ENCODE measurements at regions not wholly inside any gene's neighbourhood (a gene's known extent, or its start where the extent isn't known, plus 50 kb on each side); places are given as distances from the start of the nearest gene placed in this dataset.

DNA sequence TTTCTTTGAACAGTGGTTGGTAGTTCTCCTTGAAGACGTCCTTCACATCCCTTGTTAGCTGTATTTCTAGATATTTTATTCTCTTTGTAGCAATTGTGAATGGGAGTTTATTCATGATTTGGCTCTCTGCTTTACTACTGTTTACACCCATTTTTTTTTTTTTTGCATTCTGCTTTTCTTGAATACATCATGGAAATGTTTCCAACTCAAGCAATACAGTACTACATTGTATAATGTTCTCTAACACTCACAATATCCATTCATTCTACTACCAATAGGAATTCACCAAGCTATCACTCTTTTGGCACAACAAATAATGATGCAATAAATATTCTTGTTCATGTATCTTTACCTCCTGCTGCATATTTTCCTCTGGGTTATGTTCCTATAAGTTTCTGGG, 801.7 kb downstream of the NTRK3 start:
- DNase-seq, result no peak

DNA sequence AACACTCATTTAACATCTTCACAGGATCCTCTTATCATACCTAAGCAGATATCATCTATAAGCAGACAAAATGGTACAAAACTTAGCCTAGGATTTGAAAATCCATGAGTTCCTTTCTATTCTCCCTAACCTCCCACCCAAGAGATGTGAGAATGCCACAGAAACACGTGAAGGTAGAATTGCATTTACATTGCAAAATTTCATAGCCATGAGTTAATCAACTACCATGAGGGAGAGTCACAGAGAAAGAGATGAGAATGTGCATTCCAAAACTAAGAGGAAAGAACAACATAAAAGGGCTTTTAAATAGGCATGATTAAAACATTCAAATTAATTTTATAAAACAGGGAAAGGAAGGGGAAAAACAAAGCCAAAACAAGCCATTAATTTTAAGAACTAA, 806.2 kb downstream of the NTRK3 start:
- no peak for DNase-seq

DNA sequence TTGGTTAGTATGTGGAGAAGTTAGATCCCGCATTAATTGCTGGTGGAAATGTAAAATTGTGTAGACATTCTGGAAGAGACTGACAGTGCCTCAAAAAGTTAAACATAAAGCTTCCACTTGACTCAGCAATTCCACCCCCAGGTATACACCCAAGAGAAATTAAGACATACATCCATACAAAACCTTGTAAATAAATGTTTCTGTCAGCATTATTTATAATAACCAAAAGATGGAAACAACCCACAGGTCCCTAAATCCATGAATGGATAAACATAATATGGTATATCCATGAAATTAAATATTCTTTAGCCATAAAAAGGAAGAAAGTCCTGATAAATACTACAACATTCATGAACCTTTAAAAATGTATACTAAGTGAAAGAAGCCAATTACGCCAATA, 817.4 kb downstream of the NTRK3 start:
- DNase-seq, result no peak

DNA sequence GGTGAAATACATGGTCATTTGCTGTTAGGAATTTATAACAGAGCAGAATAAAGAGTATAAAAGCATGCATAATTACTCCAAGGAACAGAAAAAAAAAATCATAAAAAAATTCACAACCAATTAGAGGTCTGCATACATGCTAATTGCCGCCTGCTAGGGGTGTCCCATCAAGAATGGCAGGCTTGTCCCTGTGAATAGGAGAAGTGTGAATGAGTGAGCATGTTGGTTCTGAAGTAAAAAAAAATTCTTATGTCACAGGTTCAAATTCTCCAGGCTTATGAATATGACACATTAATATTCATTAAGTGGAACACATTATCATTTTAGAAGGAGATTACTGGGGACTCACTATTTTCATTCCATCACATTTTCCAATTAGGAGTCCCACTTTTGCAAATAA, 822.7 kb downstream of the NTRK3 start:
- DNase-seq, result no peak

DNA sequence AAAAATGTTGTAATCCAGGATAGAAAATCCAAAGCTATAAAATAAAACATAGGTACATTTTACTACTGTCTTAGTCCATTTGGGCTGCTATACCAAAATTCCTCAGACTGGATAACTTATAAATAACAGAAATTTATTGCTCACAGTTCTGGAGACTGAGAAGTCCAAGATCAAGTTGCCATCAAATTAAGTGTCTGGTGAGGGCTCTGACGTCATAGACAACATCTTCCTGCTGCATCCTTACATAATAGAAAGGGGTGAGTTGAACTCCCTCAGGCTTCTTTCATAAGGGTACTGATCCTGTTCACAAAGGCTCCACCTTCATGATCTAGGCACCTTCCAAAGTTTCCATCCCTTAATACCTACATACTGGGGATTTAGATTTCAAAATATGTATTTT, 826.8 kb downstream of the NTRK3 start:
- no peak for DNase-seq

DNA sequence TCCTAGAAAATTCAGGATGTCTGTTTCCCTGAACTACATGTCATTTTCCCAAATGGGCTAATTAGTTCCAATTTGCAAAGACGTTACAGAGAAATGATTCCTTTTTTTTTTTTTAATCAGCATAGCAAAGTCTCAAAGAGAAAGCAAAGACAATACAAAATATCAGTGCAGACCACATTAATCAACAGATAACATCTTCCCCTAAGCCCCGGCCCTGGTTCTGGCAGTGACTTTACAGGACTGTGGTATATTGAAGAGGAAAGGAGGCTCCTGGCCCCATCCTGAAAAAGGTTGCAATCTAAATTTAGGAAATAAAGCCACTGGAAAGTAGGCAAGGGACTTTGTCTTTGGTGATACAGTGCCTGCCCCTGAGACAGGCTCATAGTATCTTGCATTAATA, 836.5 kb downstream of the NTRK3 start:
- no peak for DNase-seq

DNA sequence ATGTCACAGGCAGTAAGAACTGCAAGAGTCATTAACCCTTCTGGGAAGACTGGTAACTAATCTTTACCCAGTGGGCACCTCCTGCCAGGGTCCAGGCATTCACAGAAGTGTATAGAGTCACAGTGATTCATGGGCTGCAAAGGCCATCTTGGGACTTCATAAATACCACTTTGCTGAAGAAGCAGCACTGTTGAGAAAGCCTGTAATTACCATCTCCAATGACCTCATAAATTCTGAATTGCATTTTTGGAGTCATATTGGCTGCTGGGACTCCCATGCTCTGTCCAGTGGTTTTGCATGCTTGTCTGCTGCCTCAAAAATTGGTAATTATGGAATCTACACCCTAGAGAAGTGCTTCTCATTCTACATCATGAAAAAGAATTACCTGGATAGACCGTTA, 837.2 kb downstream of the NTRK3 start:
- DNase-seq, result no peak

DNA sequence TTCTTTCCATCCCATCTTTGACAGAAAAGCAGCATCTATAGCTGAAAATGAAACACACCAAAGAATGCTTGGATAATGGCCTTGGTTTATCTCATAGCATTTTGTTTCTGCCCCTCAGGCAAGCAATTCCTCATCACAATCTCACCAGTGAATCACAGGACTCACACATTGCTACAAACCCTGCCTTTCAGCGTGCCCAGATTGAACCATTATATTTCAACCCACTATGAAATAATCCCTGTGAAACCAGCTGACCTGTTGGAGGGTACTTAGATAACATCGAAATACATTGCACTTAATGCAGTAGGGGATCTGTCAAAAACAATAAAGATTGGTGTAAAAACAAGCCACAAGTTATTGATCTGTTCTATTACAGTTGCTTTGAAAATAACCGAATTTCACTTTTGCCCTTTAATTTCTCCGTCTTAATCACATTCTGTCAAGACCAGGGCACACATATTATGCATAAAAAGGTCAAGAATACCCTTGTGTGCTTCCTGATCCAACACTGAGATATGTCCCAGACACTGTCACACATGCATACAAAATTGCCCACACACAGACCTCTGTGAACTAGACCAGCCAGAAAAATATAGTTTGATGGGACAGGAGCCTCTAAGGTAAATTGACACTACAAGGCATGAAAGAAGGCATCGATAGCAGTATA, 839.8 kb downstream of the NTRK3 start:
- DNase-seq, result no peak

DNA sequence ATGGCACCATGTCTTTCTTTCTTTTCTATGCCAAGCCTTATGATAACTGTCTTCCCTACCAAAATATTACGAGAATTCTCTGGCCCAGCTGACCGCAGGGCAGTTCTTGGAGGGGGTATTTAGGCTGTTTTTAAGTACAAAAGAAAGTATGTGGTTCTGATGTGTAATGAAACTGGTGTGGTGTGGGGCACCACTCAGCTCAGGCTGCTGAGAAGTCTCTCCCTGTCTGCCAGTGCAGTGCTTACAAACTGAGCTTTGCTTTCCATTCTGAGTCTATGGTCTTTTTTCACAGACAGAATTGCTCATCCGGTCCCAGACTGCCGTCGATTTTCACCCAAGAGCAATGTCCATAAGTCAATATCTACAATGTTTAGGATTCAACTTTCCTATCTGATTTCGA, 847.6 kb downstream of the NTRK3 start:
- no peak for DNase-seq

DNA sequence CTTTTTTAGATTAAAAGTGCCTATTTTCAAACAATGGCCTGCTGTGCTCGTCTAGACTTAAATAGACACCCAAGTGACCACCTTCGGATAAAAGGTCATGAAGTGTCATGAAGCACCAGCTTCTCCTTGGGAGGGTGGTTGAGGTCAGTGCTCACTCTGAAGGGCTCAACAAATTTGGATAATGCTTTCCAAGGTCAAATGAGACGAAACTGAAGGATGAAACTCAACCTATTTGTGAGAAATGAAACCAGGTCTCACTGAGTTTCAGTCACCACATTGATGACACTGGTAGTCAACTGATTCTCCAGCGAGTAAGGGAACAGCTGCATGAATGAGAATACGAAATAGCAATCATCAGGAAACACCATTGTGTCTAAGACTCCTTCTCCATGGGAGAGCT, 852.6 kb downstream of the NTRK3 start:
- no peak for DNase-seq

DNA sequence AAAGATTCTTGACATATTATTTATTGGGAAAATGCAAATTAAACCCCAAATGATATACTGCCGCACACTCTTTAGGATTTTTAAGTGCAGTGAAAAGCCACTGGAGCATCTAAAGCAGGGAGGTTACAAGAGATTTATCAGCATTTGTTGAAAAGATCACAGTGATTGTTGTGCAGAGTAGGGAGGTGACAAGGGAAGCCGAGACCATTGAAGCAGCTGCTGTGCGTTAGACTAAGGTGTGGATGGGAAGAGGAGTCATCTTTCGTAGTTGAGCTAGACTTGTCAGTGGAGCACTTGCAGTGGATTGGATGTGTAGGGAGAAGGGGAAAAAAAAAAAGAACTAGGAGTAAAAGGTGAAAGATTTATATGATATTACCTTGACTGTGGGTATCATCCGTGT, 854.6 kb downstream of the NTRK3 start:
- DNase-seq, result no peak

DNA sequence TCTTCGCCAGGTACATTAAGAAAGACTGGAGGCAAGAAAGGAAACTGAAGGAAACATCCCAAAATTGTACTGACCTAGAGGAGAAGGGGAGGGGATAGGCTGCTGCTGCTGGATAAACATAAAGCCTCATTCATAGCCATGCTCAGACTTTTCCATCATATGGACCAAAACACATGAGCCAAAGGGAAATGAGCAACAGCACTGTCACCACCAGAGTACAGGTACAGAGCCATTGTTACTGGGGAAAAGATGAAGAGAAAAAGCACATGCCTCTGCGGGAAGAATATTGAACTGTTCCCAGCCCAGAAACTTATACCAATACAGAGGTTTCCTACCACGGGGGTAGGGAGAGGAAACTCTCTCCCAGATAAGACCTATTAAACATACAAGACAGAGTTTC, 861.9 kb downstream of the NTRK3 start:
- no peak for DNase-seq

DNA sequence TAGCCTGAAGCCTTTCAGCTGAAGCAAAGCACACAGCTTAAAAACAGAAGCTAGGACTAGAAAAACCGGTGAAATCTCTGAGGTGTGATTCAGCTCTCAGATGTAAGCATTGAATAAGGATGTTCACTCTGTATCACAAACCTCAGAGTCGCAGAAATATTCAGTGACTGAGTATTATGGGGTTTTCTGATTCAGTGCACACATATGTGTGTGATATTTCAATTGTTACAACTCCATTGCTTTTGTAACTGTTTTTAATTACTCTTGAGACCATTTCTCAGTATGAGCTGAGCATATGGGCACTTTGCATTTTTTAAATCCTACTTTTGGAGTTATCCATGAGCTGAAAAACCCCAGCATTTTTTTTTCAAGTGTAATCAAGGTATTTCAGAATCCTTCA, 868.8 kb downstream of the NTRK3 start:
- no peak for DNase-seq

DNA sequence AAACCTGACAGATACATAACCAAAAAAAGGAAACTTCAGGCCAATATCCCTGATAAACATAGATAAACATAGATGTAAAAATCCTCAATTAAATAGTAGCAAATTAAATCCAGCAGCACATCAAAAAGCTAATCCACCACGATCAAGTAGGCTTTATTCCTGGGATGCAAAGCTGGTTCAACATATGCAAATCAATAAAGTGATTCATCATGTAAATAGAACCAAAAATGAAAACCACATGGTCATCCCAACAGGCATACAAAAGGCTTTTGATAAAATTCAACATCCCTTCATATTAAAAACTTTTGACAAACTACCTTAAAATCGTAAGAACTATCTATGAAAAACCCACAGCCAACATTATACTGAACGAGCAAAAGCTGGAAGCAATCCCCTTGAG, 882.2 kb downstream of the NTRK3 start:
- DNase-seq, result no peak

DNA sequence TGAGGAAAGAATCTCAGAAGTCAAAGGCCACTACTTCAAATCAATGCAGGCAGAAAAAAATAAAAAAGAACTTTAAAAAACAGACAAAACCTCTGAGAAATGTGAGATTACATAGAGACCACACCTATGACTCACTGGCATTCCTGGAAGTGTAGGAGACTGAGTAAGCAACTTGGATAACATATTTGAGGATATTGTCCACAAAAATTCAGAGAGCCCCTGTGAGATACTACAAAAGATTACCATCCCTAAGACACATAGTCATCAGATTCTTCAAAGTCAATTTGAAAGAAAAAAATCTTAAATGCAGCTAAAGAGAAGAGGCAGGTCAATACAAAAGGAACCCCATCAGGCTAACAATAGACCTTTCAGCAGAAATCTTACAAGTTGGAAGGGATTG, 887.3 kb downstream of the NTRK3 start:
- no peak for DNase-seq

DNA sequence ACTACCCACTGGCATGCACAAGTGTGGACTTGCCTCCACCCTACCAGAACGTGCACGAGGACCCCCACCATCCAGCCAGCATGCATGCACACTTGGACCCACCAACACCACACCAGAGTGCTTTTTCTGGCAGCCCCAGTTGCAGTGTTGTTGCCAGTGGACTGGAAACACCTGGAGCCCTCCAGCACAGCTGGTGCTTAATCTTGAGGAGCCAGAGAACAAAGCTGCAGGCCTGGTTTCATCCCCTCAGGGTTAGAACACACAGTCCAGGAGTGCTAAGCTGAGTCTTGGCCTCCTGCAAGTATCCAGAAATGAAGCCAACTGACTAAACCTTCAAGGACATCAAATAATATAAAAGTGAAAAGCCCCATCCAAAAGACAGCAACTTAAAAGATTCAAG, 888.0 kb downstream of the NTRK3 start:
- no peak for DNase-seq

DNA sequence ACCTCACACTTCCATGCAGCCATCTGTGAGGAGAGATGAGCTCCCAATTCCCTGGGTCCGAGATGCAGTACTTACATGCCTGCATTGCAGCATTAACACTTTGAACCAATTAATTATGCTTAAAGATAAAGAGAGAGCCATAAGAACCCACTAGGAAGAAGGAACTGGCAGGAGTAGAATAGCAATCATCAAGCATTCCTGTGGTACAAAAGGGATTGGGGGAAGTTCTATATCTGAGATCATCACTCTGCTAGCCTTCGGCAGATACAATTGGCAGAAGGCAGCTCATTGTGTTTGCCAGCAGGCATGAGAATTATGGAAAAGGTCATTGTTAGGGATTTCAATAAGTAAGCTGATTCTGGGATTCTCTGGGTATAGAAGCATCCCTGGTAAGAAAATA, 891.4 kb downstream of the NTRK3 start:
- DNase-seq, result no peak

DNA sequence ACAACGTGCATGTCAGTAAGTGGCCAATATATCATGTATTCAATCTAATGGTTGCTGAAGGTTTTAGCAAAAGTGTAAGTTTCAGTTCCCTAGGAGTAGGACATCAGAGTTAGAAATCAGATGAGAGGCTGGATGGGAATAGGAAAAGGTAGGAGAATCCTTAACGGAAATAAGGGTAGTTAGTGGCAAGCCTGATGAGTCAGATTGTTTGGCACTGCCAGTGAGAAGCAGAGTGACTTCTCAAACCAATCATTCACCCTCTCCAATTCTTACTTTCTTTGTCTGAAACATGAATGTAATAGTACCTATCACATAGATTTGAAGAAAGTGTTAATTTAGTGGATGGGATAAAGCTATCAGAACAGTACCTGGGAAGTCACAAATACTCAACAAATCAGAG, 894.0 kb downstream of the NTRK3 start:
- DNase-seq, result no peak

DNA sequence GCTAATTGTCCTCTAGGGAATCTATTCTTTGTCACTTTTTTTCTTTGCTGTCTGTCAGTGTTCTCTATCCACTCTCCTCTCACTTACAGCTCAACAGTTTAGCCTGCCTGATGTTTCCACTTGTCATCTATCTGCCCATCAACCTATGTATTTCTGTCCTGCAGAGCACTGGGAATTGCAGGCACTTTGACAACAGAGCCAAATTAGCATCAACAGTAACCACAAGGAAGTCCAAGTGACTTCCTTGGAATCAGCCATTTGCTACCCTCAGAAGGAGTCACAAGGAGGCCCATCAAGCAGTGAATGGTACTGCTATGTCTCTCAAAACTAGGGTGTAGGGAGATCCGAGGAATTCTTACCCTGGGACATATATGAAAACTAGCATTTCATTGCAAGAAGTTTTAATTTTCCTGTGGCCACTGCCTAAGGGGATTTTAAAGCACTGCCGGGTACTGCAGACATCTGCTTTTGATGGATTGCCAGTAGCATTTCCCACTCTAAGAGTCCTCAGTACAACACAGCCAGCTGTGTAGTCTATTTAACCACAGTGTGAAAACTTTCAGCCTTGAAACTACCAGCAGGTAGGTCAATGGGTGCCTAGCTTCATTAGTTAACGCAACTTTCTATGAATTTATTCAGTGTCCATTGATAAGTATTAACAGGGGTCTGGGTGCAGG, 898.8 kb downstream of the NTRK3 start:
- no peak for DNase-seq

DNA sequence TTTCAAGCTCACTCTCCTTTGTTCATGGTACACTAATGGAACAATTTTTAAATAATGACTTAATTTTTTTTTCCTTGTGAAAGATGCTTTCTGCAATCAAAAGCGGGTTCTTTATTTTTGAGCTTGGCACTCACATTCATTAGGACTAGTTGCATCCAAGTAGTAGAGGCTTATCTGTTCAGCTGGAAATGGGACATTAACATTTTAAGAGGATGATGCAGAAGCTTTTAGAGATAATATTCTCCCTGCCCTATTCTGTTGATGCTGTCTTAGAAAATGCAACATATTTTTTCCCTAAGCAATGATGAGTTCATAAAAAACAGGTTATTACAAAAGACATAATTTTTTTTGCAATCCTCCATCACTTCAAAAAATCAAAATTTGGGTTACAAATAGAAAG, 900.6 kb downstream of the NTRK3 start:
- DNase-seq, result no peak

DNA sequence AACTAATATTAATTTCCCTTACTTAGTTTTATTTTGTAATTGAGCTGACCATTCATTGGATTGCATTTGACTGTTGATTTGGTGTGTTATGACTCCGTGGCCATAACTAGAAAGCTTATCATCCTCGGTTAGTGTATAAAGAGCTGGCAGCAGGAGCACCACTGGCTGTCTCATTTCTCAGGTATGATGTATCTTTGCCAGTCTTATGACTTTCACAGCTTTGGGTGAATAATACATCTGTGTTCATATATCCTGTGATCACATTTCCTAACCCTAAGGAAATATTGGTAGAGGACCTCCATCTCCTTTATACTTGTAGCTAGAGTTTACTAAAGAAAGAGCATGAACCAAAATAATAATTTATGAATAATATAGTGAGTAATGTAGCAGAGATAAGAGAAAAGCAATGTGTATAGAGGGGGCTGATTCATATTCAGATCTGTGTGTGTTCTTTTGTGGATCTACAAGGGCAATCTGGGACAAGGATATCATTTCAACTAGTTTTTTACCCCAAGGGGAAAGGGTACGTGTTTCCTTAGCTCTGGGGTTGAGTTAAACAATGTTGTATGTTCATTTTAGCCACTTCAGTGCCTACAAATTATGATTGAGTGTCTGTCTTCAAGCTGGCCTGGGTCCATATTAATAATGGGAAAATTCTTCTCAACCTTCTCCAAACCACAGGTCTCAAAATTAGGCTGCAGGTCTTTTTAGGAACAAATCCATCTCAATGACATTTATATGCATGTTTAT, 901.7 kb downstream of the NTRK3 start:
- no peak for DNase-seq

DNA sequence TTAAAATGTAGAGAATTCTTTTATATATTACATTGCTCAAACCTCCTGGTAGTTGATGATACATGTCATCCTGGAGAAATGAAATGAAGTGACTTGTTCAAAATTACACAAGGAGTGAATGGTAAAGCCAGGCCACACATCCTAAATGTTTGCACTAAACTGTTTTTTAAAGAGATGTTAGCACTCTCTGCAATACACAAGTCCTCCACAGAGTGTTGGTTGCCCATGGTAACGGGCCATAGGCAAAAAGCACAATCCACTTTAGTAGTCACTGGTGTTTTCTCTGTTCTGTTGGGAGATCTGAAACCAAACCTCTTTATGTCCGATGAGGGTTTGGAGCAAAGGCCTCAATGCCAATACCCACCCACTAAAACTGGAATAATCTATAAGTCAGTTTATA, 907.4 kb downstream of the NTRK3 start:
- DNase-seq, result no peak

DNA sequence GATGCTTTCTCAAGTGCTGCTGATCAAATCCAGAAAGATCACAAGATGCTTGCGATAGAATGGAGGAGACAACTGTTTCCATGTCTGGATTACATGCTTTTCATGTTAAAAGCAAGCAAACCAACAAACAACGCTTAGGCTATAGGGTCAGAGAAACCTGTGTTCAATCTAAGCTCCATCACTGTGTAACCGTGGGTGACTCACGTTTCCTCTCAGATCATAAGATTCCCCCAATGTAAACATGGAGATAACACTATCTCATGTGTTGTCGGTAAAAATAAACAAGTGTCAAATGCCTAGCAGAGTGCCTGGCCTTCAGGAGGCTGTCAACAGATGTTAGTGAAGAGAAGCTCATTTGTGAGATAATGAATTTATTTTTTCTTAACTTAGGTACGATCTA, 907.8 kb downstream of the NTRK3 start:
- no peak for DNase-seq

DNA sequence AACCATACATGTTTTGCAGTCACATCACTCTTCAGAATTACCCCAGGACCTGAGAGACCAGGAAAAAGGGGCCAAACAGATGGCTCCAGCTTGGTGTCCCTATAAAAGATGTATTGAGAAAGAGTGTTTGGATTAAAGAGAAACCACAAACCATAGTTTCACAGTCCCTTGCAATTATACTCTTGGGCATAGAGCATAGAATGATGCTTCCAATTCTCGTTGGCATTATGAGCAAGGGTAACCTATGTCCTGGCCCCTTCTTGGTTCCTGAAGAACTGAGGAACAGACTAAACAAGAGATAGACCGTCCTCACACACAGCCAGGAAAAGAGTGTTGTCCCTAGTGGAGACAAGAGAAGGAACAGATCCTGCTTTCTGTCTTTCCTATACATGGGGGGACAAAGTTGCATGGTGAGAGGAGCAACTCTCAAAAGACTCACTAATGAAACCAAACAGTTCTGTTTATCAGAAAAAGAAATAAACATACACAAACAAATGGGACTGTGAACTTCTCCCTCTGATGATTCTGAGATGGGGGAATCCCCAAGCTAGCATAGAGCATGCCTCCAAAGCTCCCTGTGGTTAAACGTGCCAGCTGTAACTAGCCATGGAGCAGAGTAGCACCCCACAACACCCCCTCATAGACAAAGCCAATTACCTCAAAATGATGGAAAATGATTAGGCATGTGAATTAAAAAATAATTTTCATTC, 908.6 kb downstream of the NTRK3 start:
- DNase-seq, result no peak

All from hematopoietic multipotent progenitor cell treated with erythropoietin and hydrocortisone succinate and interleukin-3 and kit ligand, for 4 days (in vitro differentiated cells).